Body of pancreas (tissue), 4 donors: ENCODE measurements at regions not wholly inside any gene's neighbourhood (a gene's known extent, or its start where the extent isn't known, plus 50 kb on each side); places are given as distances from the start of the nearest gene placed in this dataset.

Experiments used
- ATAC-seq: fragments of 150-250 bp; one replicate; pipeline ENCODE4 v1.9.1; 2016
- DNase-seq, 4 donors: peaks; one replicate each; pipeline ENCODE4 v3.0.0-alpha.2; 2019
- H3K27ac ChIP-seq, 4 donors: fragments of 200-600 bp; sonication (generic); 1 replicate in 3 of 4; 2 replicates in 1 of 4; pipeline versions ENCODE4 v1.5.1 to v1.6.1; 2016 to 2019; ENCODE audit warnings: mild to moderate bottlenecking in 1 of 4, mixed read lengths in 1 of 4, moderate library complexity in 1 of 4
- H3K27me3 ChIP-seq, 2 donors: fragments of 200-600 bp; sonication (generic); one replicate each; pipeline ENCODE4 v1.6.0; 2016; ENCODE audit warnings: mild to moderate bottlenecking in 1 of 2
- H3K36me3 ChIP-seq, 2 donors: fragments of 200-600 bp; sonication (generic); replicated peaks in 1 of 2; 2 replicates each; pipeline ENCODE4 v1.5.1; 2016; ENCODE audit warnings: low read depth in 2 of 2; ENCODE audit not compliant: insufficient read depth in 1 of 2
- H3K4me1 ChIP-seq: fragments of 200-600 bp; sonication (generic); one replicate; pipeline ENCODE4 v1.6.0; 2016
- H3K4me3 ChIP-seq, 2 donors: fragments of 200-600 bp; sonication (generic); 1 replicate in 1 of 2; 2 replicates in 1 of 2; pipeline ENCODE4 v1.5.1; 2016 to 2019
- H3K9me3 ChIP-seq, 3 donors: fragments of 200-600 bp; sonication (generic); 1 replicate in 2 of 3; 2 replicates in 1 of 3; pipeline ENCODE4 v1.5.1; 2016
- CTCF ChIP-seq, 7 experiments: fragments of 450-650 bp in 4 of 7; fragments of 200-600 bp in 3 of 7; sonication (generic) in 3 of 7; IDR thresholded peaks; one replicate each; pipeline ENCODE4 v1.5.1; 2016 to 2019; ENCODE audit warnings: antibody characterized with exemption in 7 of 7
- POLR2A ChIP-seq, 3 donors: fragments of 450-650 bp; IDR thresholded peaks; one replicate each; pipeline ENCODE4 v1.6.1; 2016; ENCODE audit warnings: antibody characterized with exemption in 3 of 3, mild to moderate bottlenecking in 2 of 3
- WGBS, 2 donors: methylation state at CpG; one replicate each; pipeline ENCODE4 v1.1.5; 2017; 5-methylcytosine and 5-hydroxymethylcytosine counted together
- intact Hi-C: fragments of 100-400 bp; cut with DNase I; formaldehyde crosslinking; loops from one replicate; pipeline ENCODE4 v1.15.1; 2023

- Histone ChIP-seq H3K27me3 (no peaks in the 10 kb centered on the region), H3K36me3 (no peaks in the 10 kb centered on the region), H3K4me3 (no peak overlapping the region), H3K9me3 (no peaks in the 10 kb centered on the region), H3K4me1 (no peaks in the 10 kb centered on the region), H3K27ac (no peak overlapping the region)
- DNase-seq (no peak), ATAC-seq (no peak)
- intact Hi-C loops = no loop called here
- 86 to 90% methylated on average over 7 to 10 of the region's 27 CpGs for WGBS, 2 donors
- no peak for TF ChIP-seq CTCF (IDR thresholded peaks at IDR 0.05)
- TF ChIP-seq POLR2A (IDR thresholded peaks at IDR 0.05) = no peak
Measured at GRCh38 chrX:121853762-121854613, 806.6 kb downstream of the GLUD2 start.

GRCh38 chrX:121854614-121854911 lies 807.2 kb downstream of the GLUD2 start:
- H3K36me3 ChIP-seq = no peaks in the 10 kb centered on the region
- ATAC-seq (no peak), DNase-seq (no peak)
- H3K9me3 ChIP-seq = no peaks in the 10 kb centered on the region
- no peaks in the 10 kb centered on the region for H3K27me3 ChIP-seq
- H3K4me1 ChIP-seq = no peaks in the 10 kb centered on the region
- no peak overlapping the region for H3K27ac ChIP-seq
- WGBS, 2 donors = 71 to 74% methylated on average over 1 to 5 of the region's 5 CpGs
- intact Hi-C loops = no loop called here
- no peak for TF ChIP-seq POLR2A (IDR thresholded peaks at IDR 0.05)
- TF ChIP-seq CTCF (IDR thresholded peaks at IDR 0.05) = no peak
- H3K4me3 ChIP-seq = no peak overlapping the region

GRCh38 chrX:121858867-121859647 lies 811.6 kb downstream of the GLUD2 start:
- Histone ChIP-seq H3K9me3 (no peaks in the 10 kb centered on the region), H3K27me3 (no peaks in the 10 kb centered on the region), H3K4me3 (no peak overlapping the region), H3K4me1 (no peaks in the 10 kb centered on the region), H3K36me3 (no peaks in the 10 kb centered on the region), H3K27ac (no peak overlapping the region)
- TF ChIP-seq POLR2A (IDR thresholded peaks at IDR 0.05) (no peak), CTCF (IDR thresholded peaks at IDR 0.05) (no peak)
- intact Hi-C loops = no loop called here
- DNase-seq (no peak), ATAC-seq (no peak)
- WGBS, 2 donors = 83 to 88% methylated on average over 2 to 5 of the region's 8 CpGs

GRCh38 chrX:121863976-121864375 lies 816.6 kb downstream of the GLUD2 start:
- DNase-seq = no peak
- H3K27ac ChIP-seq = no peak overlapping the region
- intact Hi-C loops = no loop called here
- no peak overlapping the region for H3K4me3 ChIP-seq
- WGBS, 2 donors = 67 to 76% methylated on average over 7 of the region's 7 CpGs
- H3K4me1 ChIP-seq = no peaks in the 10 kb centered on the region
- TF ChIP-seq CTCF (IDR thresholded peaks at IDR 0.05) = no peak
- TF ChIP-seq POLR2A (IDR thresholded peaks at IDR 0.05) = no peak
- no peaks in the 10 kb centered on the region for H3K36me3 ChIP-seq
- H3K9me3 ChIP-seq = no peaks in the 10 kb centered on the region
- no peaks in the 10 kb centered on the region for H3K27me3 ChIP-seq
- no peak for ATAC-seq
